SU-DHL-6 (cell line): ENCODE measurements at regions not wholly inside any gene's neighbourhood (a gene's known extent, or its start where the extent isn't known, plus 50 kb on each side); places are given as distances from the start of the nearest gene placed in this dataset.
"Not testable (repeated sequence)": the region's sequence is repeated elsewhere in the genome, so short reads cannot be mapped to it uniquely, and the experiment has no call there.

Experiments
- H2AFZ ChIP-seq: fragments of 200-600 bp; sonication (generic); 2 replicates; pipeline ENCODE4 v1.6.1; 2014; ENCODE audit warnings: low read depth, mild to moderate bottlenecking, moderate library complexity, mixed read lengths, antibody characterized with exemption, low read length; ENCODE audit not compliant: severe bottlenecking
- H3F3A ChIP-seq: fragments of 200-600 bp; shearing (Covaris generic); 2 replicates; pipeline ENCODE4 v1.6.0; 2016; ENCODE audit warnings: antibody characterized with exemption, mild to moderate bottlenecking; ENCODE audit not compliant: insufficient read depth
- H3K27ac ChIP-seq: fragments of 200-600 bp; sonication (generic); 2 replicates; pipeline ENCODE4 v1.5.1; 2016; ENCODE audit warnings: low read depth, mild to moderate bottlenecking, low read length, moderate library complexity, mixed read lengths
- H3K27me3 ChIP-seq: fragments of 200-600 bp; sonication (generic), shearing (Covaris generic); 2 replicates; pipeline ENCODE4 v1.6.0; 2014; ENCODE audit warnings: mild to moderate bottlenecking, low read length
- H3K36me3 ChIP-seq: fragments of 200-600 bp; sonication (generic); 2 replicates; pipeline ENCODE4 v1.6.1; 2014; ENCODE audit warnings: mild to moderate bottlenecking, low read length, mixed read lengths
- H3K4me2 ChIP-seq: fragments of 300-600, 200-600 bp; shearing (Covaris generic), sonication (generic); 2 replicates; pipeline ENCODE4 v1.6.0; 2014; ENCODE audit warnings: low read length, low read depth, mild to moderate bottlenecking; ENCODE audit not compliant: poor library complexity, severe bottlenecking
- H3K4me3 ChIP-seq: fragments of 200-600 bp; sonication (generic); 2 replicates; pipeline ENCODE4 v1.5.1; 2014; ENCODE audit warnings: antibody characterized with exemption, low read length, mild to moderate bottlenecking, mixed read lengths; ENCODE audit not compliant: insufficient read depth, poor library complexity, severe bottlenecking
- H3K79me2 ChIP-seq: fragments of 200-600 bp; sonication (generic); 2 replicates; pipeline ENCODE4 v1.6.1; 2014; ENCODE audit warnings: mild to moderate bottlenecking, low read length, moderate library complexity; ENCODE audit not compliant: insufficient read depth
- H3K9ac ChIP-seq: fragments of 200-600 bp; sonication (generic); 2 replicates; pipeline ENCODE4 v1.7.0; 2014; ENCODE audit warnings: mild to moderate bottlenecking, low read length
- H3K9me2 ChIP-seq: fragments of 200-600 bp; sonication (generic); replicated peaks from 2 replicates; pipeline ENCODE4 v1.6.1; 2014; ENCODE audit warnings: low read length; ENCODE audit not compliant: insufficient read depth
- H3K9me3 ChIP-seq: fragments of 200-600 bp; sonication (generic); 2 replicates; pipeline ENCODE4 v1.6.1; 2014; ENCODE audit warnings: low read length, mixed read lengths; ENCODE audit not compliant: insufficient read depth
- H4K20me1 ChIP-seq: fragments of 200-600 bp; sonication (generic); 2 replicates; pipeline ENCODE4 v1.6.1; 2014; ENCODE audit warnings: low read depth, mild to moderate bottlenecking, antibody characterized with exemption, low read length, moderate library complexity, mixed read lengths
- EZH2phosphoT487 ChIP-seq: fragments of 200-600 bp; sonication (generic), shearing (Covaris generic); conservative IDR thresholded peaks from 2 replicates; pipeline ENCODE4 v1.6.1; 2018; ENCODE audit warnings: mild to moderate bottlenecking, antibody characterized with exemption, low read length, moderate library complexity, mixed read lengths
- TF ChIP-seq, protein P1 (sequence below): fragments of 200-600 bp; sonication (generic); IDR thresholded peaks from one replicate; pipeline ENCODE4 v1.5.1; 2017; ENCODE audit warnings: antibody characterized with exemption, mild to moderate bottlenecking, low read length, moderate library complexity; ENCODE audit not compliant: insufficient read depth, poor library complexity, severe bottlenecking

DNA sequence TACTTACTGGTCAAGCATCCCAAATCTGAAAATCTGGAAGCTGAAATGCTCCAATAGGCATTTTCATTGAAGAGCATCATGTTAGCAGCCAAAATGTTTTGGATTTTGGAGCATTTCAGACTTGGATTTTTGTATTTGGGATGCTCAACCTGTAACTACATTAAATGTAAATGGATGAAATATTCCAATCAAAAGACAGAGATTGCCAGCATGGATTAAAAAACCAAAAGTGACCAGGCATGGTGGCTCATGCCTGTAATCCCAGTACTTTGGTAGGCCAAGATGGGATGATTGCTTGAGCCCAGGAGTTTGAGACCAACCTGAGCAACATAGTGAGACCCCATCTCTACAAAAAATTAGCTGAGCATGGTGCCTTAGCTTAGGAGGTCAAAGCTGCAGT lies 110.3 kb downstream of the URB2 start:
- no peaks in the 10 kb centered on the region for H3K36me3 ChIP-seq
- TF ChIP-seq, protein P1, sequence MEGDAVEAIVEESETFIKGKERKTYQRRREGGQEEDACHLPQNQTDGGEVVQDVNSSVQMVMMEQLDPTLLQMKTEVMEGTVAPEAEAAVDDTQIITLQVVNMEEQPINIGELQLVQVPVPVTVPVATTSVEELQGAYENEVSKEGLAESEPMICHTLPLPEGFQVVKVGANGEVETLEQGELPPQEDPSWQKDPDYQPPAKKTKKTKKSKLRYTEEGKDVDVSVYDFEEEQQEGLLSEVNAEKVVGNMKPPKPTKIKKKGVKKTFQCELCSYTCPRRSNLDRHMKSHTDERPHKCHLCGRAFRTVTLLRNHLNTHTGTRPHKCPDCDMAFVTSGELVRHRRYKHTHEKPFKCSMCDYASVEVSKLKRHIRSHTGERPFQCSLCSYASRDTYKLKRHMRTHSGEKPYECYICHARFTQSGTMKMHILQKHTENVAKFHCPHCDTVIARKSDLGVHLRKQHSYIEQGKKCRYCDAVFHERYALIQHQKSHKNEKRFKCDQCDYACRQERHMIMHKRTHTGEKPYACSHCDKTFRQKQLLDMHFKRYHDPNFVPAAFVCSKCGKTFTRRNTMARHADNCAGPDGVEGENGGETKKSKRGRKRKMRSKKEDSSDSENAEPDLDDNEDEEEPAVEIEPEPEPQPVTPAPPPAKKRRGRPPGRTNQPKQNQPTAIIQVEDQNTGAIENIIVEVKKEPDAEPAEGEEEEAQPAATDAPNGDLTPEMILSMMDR, result no peak
- no peak for TF ChIP-seq EZH2phosphoT487
- H3K9me3 ChIP-seq, result no peaks in the 10 kb centered on the region
- H3K27ac ChIP-seq, result no peak overlapping the region
- no peaks in the 10 kb centered on the region for H3K27me3 ChIP-seq
- H3K79me2 ChIP-seq, result no peaks in the 10 kb centered on the region
- H2AFZ ChIP-seq, result no peak overlapping the region
- H4K20me1 ChIP-seq, result no peaks in the 10 kb centered on the region
- H3K9ac ChIP-seq, result no peak overlapping the region
- H3F3A ChIP-seq, result no peaks in the 10 kb centered on the region
- no peak overlapping the region for H3K4me3 ChIP-seq
- no peaks in the 10 kb centered on the region for H3K9me2 ChIP-seq
- no peak overlapping the region for H3K4me2 ChIP-seq

DNA sequence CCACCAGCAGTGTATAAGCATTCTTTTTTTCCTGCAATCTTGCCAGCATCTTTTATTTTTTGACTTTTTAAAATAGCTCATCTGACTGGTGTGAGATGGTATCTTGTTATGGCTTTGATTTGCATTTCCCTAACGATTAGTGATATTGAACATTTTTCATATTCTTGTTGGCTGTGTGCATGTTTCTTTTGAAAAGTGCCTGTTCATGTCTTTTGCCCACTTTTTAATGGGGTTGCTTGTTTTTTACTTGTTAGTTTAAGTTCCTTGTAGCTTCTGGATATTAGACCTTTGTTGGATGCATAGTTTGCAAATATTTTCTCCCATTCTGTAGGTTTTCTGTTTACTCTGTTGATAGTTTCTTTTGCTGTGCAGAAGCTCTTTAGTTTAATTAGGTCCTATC lies 116.6 kb downstream of the URB2 start:
- not testable (repeated sequence) for H3F3A ChIP-seq, H3K9me2 ChIP-seq, H3K4me3 ChIP-seq, H4K20me1 ChIP-seq, H3K4me2 ChIP-seq, H3K79me2 ChIP-seq, H3K9me3 ChIP-seq, H3K27me3 ChIP-seq, H2AFZ ChIP-seq, H3K27ac ChIP-seq, H3K36me3 ChIP-seq, H3K9ac ChIP-seq

DNA sequence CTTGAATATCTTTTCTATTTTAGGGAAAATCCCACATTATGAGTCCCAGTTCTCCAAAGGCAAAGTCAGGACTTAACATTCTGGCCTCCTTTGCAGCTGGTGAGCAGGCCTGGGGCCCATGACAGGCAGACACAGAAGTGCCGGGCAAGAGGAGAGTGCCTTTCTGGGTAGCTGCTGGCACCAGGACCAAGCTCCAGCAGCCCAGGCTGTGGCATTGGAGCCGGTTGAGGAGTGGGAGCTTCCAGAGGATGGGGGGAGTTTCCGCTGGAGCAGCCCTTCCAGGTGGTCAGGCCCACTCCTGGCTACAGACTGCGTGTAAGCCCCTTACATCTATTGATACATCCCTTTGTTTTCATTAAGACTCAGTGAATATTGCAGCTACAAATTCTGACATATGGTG lies 123.9 kb downstream of the URB2 start:
- no peak for TF ChIP-seq EZH2phosphoT487
- TF ChIP-seq, protein P1, result no peak
- Histone ChIP-seq H3K9ac (no peak overlapping the region), H3K4me2 (no peak overlapping the region), H3K9me2 (no peaks in the 10 kb centered on the region), H3K27ac (no peak overlapping the region), H3K9me3 (no peaks in the 10 kb centered on the region), H3F3A (no peaks in the 10 kb centered on the region), H3K36me3 (no peaks in the 10 kb centered on the region), H3K79me2 (no peaks in the 10 kb centered on the region), H2AFZ (no peak overlapping the region), H4K20me1 (no peaks in the 10 kb centered on the region), H3K4me3 (no peak overlapping the region), H3K27me3 (no peaks in the 10 kb centered on the region)

GRCh38 chr1:229751610-229752009 lies 125.6 kb downstream of the URB2 start:
- Histone ChIP-seq H3K4me2 (no peak overlapping the region), H3K27me3 (no peaks in the 10 kb centered on the region), H2AFZ (no peak overlapping the region), H3K4me3 (no peak overlapping the region), H3K79me2 (no peaks in the 10 kb centered on the region), H3K36me3 (no peaks in the 10 kb centered on the region), H4K20me1 (no peaks in the 10 kb centered on the region), H3K9me3 (no peaks in the 10 kb centered on the region), H3F3A (no peaks in the 10 kb centered on the region), H3K9ac (no peak overlapping the region), H3K9me2 (no peaks in the 10 kb centered on the region), H3K27ac (no peak overlapping the region)
- TF ChIP-seq, protein P1, result no peak
- TF ChIP-seq EZH2phosphoT487, result no peak
